Occipital lobe (tissue), 1 donor: ENCODE measurements at regions not wholly inside any gene's neighbourhood (a gene's known extent, or its start where the extent isn't known, plus 50 kb on each side); places are given as distances from the start of the nearest gene placed in this dataset.

Experiments
- DNase-seq: peaks from one replicate; lab custom pipeline; 2025; lab: John Stamatoyannopoulos, UW

DNA sequence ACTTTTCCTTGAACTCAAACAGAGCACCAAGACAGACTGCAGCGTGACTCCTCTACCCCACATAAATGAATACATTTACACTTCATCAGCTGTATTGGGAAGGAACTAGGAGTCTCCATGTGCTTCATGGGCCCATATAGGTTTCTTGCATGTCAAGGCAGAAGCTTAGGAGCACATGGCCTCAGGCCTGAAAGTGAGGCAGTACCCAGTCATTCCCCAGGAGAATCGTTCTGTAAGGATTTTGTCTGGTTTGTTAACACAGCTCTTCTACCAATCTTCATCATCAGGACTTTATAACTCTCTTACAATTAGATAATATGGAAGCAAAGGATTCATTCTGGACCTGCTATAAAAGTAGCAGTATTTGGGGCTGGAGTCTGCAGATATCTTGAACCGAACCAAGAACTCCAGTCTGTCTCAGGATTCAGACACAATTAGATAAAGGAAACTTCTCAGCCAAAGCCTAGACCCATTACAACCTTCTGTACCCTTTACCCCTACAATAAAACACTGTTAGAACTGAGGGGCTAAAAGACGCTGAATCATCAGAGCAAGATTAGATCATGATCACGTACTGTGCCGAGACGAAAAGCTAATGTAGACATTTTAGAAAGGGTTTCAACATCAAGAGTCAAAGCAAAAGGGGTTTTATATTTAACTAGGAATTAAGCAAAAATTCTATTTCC lies 385.5 kb upstream of the SLC30A5 start:
- no peak for DNase-seq

- no peak for DNase-seq
Observed at GRCh38 chr5:68708842-68709170, 385.0 kb upstream of the SLC30A5 start.

DNA sequence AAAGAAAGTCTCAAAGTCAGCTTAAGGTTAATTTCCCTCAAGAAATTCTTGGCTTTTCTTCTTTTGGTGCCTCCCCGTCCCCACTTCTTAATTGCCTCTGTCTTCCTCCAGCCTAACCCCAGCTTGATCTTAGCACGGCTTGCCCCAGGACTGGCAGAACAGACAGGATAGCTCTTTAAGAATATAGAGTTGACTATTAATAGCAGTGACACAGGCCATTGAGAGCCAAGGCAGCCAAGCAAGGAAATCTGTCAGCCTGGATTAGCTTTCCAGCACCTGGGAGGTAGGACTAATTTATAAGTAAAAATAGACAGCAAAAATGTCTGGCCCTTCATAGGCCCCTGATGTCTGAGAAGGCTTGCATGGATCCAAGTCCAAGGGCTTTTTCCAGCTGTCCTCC lies 384.6 kb upstream of the SLC30A5 start:
- DNase-seq, result no peak

DNA sequence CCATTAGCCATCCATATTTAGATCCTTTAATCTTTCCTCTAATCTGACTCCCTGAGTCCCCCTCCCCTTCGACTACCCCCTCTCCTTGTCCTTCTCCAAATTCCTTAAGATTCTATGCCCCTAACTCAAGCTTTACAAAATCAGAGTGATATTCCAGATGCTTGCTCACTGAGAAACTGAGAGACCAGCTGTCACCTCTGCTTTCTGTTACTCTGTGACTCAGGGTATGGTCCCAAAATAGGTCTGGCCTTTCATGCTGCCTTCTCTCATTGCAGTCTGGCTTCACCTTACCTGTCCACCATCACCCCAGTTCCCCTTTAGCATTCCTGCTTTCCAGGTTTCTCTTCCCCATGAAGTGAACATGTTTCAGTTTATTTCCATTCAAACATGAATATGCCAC lies 383.3 kb upstream of the SLC30A5 start:
- no peak for DNase-seq

DNA sequence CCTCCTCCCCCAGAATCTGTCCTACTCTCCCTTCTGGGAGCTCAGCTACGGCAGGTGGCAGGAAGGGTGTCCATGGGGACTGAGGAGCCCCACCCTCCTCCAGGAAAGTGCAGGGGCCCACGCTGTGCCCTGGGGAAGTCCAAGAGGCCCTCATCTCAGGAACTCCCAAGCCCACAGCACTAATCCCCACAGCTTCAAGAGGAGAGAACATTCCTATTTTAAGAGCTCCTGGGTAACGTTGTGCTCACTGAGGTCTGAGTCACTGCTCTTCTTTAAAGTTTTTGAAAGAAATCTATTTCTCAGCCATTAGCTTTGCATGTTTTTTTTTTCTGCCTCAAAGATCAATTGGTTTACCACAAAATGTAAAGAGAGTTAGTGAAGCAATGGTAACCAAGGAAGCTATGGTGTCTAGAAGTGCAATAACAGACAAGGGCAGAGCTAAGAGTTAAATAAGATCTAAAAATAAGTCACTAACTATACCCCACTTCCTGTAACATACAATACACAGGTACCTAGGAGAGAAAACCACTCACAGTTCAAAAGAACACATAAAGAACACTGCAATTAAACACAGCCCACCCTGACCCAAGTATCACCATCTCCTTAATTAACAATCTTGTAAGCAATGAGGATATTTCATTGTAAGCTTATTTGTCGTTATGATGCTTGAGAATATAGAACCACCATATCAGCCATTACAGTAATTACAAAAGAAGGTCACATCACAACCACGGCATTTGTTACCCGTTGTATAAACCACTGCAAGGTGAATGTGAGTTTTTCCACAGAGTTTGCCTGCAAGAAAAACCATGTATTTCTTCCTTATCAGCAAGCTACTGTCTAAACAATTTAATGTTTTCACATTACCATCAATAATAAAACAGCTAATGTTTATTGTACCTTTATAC lies 382.3 kb upstream of the SLC30A5 start:
- no peak for DNase-seq

DNA sequence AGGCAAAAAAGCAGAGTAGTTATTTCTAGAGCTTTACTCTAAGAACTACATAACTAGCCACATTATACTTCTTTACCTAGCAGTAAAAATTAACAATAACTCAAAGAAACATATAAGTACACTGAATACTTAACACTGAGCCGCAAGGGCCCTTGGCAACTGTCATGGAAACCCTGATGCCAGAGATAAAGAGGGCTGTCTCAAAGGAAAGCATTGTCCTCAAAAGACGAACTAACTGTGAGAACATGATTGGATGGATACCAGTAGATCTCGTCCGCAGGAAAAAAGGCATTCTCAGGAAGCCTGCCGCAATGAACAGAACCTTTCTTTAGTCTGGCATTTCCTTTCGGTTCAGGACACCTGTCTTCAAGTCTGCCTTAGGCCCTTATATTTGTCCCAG lies 379.0 kb upstream of the SLC30A5 start:
- no peak for DNase-seq

- no peak for DNase-seq
Observed at GRCh38 chr5:68720884-68721610, 372.8 kb upstream of the SLC30A5 start.

- DNase-seq, result no peak
Observed at GRCh38 chr5:68722357-68722756, 371.5 kb upstream of the SLC30A5 start.

GRCh38 chr5:68725905-68726683 lies 367.7 kb upstream of the SLC30A5 start:
- DNase-seq, result no peak

GRCh38 chr5:68727931-68728330 lies 365.9 kb upstream of the SLC30A5 start:
- DNase-seq, result no peak

DNA sequence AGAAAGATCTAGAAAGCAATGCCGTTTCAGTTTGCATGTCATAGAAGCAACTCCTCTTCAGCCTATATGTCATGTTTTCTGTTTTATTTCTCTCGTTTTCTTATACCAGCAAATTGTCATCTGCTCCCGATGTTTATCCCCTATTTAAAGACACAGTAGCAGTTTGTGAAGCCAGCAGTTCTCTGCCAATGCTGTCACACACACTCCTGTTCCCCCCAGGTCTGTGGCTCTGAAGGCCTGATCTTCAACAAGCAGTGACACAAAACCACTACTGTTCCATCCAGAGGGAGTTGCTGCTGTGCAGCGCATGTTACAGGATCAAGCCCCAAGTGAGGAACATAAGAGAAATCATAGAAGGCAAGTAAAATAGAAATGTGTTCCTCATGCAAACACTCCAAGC lies 364.1 kb upstream of the SLC30A5 start:
- no peak for DNase-seq

DNA sequence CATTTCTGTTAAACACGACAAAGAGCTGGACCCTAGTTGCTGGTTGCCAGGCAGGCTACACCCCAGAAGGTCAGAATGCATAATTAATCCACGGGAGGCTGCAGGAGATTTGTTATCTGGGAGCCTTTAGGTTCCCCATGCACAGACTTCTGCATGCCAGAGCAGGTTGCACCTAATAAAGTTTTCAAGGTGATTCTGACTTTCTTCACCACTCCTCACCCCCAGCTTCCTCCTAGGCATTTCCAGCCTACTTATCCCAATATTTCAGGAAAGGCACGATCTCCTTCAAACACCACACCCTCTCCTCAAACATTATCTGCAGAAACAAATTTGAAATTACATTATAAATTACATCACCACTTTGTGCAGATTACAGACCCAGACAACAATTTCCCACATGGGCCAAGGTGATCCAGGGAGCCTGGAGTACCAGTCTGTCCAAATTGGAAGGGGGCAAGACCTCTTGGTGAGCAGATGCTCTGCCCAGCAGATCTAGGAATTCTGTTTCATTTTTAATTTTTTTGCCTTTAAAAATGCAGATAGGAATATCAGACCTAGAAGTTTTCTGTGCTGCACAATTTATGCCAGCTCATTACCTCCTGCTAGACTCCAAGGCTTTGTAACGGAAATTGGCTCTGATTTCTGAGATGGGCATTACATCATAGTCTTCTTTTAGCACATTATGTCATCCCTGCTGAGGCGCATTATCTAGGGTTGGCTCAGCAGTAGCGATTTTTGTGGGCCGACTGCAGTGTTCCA lies 363.4 kb upstream of the SLC30A5 start:
- DNase-seq, result peak; percentile 67

DNA sequence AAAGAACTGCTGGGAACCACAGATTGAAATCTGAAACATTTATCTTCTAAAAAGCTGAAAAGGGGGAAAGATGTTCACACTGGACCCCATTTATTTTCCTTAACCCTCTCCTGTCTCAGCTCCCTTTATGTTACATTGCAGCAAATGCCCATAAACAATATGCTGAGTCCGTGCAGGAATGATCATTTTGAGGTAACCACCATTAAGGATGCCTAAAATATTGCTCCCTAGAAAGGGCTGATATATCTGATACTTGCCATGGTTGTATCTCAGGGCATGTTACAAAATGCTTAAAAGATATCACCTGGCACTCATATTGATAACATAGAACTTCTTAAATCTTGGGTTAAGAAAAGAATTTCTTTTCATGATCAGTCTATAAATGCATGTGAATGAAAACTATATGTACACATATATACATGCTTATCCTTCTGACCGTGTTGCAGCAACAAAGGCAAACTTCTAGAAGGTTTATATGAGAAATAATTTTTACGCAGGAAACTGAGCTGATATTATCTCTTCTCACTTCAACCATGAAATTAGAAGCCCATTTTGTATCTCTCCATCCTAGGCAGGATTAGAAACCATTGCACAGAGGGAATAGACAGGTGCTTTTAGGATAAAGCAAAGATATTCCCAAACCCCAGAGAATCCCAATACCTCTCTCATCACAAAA lies 362.7 kb upstream of the SLC30A5 start:
- DNase-seq, result no peak

DNA sequence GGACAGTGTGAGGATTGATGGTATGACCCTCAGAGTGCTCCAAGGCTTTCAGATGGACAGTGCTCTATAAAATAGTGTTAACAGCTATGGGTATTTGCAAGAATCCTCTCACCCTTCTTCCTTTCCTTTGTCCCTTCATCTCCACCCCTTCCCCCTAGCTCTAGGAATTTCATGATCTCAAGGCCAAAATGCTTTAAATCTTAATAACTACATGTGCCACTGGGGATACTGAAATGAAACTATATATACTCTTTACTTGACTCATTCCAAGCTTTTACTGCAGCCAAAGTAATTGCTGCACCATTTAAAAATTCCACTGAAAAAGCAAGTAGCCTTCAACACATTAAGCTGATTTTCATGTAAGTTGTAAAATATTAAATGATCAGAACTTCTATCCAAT lies 361.6 kb upstream of the SLC30A5 start:
- no peak for DNase-seq

GRCh38 chr5:68734781-68735180 lies 359.0 kb upstream of the SLC30A5 start:
- DNase-seq, result no peak

DNA sequence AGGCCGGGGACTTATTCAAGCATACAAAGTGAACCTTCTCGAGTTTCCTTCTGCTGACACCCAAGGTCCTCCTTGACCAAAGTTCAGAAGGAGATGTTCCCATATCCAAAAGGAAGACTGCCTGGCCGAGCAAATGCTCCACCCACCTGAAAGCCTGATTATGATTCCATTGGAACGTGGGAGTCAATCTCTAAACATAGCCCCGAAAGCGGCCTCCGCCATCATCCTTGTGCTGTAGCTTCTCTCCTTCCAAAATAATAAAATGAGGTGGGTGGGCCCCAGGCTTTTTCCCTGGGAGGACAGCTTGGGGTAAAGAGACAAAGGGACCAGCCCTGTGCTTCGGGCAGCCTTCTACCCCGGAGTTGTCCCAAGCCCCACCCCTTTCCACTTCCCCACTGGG lies 355.6 kb upstream of the SLC30A5 start:
- no peak for DNase-seq

- DNase-seq, result no peak
Observed at GRCh38 chr5:68738841-68739240, 355.0 kb upstream of the SLC30A5 start.

- no peak for DNase-seq
Observed at GRCh38 chr5:68739752-68740151, 354.1 kb upstream of the SLC30A5 start.

- no peak for DNase-seq
Observed at GRCh38 chr5:68740226-68740910, 353.4 kb upstream of the SLC30A5 start.

- no peak for DNase-seq
Observed at GRCh38 chr5:68744206-68744605, 349.6 kb upstream of the SLC30A5 start.
